Mammary epithelial cell (primary cell): ENCODE measurements at regions not wholly inside any gene's neighbourhood (a gene's known extent, or its start where the extent isn't known, plus 50 kb on each side); places are given as distances from the start of the nearest gene placed in this dataset.

Source experiments
- CTCF ChIP-seq, 2 donors: IDR thresholded peaks in 1 of 2; conservative IDR thresholded peaks in 1 of 2; 2 replicates each; pipeline ENCODE4 v1.5.1; 2011 to 2012; ENCODE audit warnings: inconsistent platforms in 2 of 2, low read length in 2 of 2, mild to moderate bottlenecking in 2 of 2, control low read depth in 1 of 2, low read depth in 1 of 2; ENCODE audit not compliant: insufficient read depth in 1 of 2; ENCODE audit errors: extremely low read depth in 1 of 2
- EZH2 ChIP-seq: IDR thresholded peaks from 2 replicates; pipeline ENCODE4 v1.6.1; 2012; ENCODE audit warnings: low read length, inconsistent platforms, borderline replicate concordance

GRCh38 chr10:2899246-2899951 is 167.9 kb upstream of the PFKP start:
- no peak for TF ChIP-seq CTCF (conservative IDR thresholded peaks at IDR 0.05 in 1 of 2, IDR thresholded peaks at IDR 0.05 in 1 of 2; ENCODE audit: extremely low read depth in 1 of 2, insufficient read depth in 1 of 2, low read depth in 1 of 2, low read length in 2 of 2)
- TF ChIP-seq EZH2, result no peak
